ENCODE measurements at regions not wholly inside any gene's neighbourhood (a gene's known extent, or its start where the extent isn't known, plus 50 kb on each side); places are given as distances from the start of the nearest gene placed in this dataset.

DNA sequence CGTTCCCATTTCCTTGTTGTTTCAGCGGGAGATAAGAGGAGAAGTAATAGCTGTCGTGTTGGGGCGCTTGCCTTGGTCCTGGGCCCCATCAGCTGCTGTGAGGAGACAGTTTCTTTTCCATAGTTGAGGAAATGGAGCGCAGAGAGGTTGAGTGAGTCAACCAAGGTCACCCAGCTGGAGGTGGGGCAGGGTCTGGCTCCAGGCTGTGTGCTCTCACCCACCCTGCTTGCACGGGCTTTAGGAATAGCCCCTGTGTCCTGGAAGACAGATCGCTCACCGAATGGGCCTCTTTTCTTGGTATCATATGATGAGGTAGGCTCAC, 165.7 kb upstream of the RTL1 start:
- no peak for DNase-seq

DNA sequence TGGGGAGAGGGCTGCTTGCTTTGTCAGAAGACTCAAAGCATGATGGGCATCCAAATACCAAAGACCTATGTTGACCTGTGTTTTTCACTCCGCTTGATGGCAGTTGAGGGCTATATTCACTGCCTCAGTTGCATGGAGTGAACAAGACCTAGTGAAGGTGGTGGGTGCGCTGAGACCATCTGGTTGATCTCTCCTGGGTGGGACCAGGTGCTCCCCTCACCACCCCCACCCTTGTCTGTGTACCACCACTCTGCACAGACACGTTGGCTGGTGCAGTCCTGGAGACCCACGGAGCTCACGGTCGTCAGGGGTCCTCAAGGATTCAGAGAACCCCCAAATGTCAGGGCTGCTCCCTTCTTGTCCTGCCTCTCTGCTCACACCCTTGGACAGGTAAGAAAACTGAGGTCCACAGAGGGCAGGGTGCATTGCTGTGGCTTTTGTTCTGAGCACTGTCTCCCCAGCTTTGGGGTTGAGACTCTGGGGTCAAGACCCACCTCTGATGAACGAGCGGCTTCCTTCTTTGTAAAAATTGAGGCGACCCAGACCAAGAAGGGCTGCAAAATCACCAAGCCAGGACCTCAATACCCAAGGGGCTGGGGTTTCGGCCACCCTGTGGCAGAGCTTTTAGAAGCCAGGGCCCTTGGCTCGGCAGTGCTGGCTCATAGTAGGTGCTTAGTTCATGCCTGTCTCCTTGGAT, 166.3 kb upstream of the RTL1 start:
- no peak for DNase-seq

DNA sequence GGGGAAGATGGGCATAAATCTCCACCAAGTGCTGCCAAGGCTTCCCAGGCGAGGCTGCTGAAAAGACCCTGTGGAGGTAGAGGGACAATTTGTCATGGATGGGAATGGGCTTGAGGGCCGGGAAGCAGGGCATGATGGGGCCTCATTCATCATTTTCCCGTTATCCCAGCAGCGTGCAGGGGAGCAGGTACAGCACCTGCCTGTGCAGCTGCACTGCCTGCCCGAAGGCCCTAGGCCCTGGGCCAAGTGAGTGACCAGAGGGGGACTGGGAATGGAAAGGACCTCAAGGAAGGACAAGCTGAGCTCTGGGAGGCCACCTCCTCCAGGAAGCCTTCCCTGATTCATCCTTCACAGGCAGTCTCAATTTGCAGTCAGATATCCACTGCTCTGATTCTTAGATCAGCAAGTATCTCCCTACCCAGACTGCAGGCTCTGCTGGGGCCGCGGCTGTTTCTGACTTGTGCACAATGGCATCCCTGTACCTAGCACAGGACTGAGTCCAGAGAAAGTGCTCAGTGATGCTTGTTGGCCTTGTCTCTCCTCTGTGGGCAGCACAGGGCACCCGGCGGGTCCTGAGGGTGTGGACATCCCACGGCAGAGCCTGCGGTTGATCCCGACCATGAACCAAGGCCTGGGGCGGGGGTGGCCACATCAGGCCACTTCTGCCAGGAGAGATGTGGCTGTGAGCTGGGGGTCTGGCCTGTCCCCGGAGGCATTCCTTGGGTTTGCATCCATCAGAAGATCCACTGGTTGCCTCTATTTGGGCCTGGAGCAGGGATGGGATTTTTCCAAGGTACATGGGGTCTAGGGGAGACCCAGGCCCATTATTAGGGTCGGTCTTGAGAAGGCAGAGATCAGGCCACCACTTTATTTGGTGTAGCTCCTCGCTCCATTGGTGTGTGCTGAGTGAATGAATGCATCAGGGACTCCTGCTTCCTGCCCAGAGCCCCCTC, 167.3 kb upstream of the RTL1 start:
- DNase-seq = no peak

DNA sequence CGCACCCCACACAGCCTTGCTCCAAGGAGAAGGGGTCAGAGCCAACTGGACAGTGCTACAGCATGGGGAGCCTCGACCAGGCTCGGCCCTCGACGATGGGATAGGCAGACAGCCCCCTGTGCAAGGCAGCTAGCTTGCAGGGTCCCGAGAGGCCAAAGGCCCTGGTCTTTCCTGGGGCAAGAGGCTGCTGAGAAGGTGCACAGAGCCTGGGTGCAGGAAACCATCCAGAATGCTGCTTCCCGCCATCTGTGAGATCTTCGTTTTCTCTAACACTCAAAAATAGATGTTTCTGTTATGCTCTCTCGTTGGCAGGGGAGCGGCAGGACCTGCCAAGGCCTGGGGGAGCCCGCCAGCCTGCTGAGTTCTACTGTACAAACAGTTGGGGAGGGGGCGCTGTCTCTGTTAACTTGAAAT, 168.0 kb upstream of the RTL1 start:
- DNase-seq = no peak

DNA sequence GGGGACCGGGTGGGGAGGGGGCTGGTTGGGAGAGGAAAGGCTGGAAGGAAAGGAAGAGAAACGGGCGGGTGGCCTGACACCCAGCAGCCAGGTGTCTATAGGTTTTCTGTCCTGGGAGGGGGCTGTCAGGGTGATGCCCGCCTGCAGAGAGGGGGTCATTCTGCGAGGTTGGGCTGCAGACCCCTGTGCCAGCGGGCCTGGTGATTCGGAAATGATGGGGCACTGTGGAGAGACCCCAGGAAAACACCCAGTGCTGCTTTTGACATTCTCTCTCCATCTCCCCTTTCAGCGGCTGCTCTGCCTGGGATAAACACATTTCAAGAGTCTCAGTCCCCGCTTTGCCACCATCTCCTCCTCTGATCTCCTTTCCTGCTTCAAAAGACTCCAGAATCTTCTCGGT, 168.5 kb upstream of the RTL1 start:
- no peak for DNase-seq

DNA sequence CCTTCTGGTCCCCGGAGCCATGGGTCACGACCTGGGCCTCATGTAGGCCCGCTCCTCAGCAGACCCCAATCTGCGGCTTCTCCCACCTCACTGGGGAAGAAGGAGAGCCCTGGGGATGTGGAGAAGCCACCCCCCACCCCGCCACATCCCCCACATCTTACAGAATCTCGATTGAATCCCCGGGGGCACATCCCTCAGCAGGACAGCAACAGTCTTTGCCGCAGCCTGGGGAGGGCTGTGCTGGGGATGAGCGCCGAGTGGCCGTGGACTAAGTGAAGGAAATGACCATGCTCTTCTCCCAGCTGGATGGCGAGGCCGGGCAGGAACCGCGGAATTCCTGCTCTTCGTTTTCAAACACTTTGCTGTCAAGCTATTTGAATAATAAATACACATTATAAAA, 169.0 kb upstream of the RTL1 start:
- DNase-seq = no peak

DNA sequence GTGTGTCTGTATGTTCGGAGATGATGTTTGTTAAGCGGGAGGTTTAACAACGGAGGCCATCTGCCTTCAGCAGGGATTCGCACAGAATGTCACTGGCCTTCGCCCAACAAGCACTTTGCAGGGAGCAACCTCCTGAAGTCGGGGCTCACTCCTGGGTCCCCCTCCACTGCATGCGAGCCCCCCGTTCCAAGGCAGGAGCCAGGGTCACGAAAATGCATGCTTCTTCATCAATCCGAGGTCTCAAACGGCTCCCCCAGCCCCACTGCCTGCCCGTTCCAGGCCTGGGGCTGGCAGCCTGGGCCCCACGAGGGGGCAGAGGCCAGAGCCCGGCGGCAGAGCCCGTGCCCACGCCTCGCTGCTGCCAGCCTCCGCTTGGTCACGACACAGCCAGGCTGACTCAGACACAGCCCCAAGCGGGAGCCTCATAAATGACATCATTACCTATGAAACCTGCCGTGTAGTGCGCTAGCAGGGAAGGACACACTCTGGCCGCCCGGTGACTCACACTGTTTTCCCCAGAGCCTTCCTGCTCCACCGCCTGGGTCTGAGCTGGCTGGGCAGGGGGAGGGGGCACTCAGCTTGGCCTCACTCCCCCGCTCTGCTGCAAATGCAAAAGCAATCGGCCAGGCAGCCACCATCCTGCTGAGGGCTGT, 169.5 kb upstream of the RTL1 start:
- DNase-seq = no peak

DNA sequence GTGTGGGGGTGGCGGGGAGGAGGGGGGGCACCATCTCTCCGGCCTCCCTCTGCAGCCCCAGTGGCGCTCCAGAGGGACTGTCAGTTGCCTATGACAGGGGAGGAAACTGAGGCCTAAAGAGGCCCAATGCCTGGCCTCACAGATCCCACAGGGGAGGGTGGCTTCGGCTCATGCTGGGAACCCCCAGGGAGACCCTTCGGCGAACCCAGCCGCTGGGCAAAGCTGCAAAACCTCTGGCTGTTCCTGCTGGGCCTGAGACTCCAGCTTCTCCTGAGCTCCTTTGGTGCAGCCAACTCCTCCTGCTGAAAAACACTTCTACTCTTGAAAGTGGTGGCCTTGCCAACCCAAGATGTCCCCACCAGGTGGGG, 170.1 kb upstream of the RTL1 start:
- DNase-seq = no peak

DNA sequence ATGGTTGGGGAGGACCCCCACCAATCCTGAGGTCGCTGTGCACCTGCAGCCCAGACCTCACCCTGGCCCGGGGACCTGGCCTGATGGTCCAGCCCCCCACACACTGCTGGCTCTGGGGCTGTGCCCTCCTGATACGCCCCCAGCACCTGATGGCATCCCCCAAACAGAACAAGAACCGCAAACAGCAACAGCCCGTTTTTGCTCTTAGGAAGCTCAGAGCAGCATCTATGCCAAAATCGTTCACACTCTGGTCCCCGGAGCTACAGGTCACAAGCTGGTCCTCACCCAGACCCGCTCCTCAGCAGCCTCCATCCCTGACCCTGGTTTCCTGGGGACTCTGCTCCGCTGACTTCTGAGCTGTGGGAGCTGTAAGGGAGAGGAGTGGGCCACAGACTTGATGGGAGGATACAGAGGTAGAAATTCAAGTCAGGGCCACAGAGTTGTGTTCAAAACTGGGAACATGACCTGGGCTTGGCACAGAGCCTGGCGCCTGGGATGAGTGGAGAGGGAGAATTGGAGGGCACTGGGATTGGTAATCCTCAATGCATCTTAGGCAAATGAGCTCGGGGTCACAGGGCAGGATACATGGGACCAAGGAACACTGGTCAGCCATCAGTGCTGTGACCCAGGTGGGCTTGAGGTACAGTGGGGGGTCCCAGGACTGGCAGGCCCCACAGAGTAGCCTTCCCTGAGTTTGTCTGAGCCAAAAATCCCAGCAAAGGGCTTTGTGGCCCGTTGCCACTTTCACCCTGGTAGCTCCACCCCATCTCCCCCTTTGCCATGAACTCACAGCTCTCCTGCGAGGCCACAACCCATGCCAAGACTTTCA, 170.9 kb upstream of the RTL1 start:
- no peak for DNase-seq

DNA sequence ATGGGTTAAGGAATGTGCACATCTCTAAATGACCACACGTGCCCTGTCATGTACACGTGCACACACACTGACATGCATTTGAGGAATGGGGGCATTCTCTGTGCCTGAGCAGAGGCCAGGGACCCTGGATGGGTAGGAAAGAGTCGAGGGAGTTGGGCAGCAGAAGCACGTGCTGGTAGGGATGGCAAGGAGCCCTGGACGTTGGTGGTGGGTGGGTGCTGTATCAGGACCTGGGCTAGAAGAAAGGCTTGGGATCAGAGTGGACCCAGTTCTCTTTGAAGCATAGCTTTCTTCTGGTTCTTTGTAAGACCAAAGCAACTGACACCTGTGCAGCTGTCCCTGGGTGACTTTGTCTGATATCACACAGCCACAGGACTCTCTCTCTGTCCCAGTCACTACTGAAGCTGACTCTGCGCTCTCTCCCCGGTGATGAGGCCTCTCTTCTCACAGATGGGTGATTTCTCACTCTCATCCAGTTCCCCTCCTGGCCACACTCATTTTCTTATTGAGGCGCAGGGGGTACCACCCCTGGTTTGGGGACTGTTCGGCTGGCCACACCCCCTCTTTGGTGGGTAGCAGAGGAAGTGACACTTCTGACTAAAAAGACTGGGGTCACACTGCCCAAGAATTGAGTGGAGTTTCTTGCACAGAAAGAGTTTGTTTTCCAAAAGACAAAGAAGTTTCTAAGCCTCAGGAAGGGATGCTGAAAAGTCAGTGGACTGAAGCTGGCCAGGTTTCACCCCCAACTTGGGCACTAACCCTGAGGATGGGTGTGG, 171.7 kb upstream of the RTL1 start:
- DNase-seq = no peak

DNA sequence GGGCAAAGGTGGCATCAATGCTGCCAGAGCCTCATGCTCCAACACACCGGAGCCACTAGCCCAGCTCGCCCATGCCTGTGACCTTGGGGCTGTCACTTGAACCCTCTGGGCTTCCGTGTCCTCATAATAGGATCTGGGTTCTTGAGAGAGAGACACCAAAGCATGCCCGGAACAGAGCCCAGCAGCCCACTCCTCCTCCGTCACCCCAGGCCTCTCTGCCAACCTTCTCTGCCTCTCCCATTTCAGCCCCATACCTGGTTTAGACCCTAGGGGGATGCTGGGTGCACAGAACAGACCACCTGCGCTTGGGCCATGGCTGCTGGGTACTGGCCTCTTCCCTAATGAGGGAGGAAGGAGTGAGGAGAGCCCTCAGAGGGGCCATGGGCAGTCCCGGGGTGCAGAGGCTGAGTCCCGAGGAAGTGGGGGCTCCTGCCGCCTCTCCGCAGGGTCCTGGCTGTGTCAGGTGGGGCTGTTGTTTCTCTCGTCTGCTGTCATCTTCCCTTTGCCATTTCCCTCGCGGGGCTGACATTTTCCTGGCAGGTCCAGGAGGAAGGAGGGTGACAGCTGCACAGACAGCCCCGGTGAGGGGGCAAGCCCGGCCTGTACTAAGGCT, 172.4 kb upstream of the RTL1 start:
- no peak for DNase-seq

DNA sequence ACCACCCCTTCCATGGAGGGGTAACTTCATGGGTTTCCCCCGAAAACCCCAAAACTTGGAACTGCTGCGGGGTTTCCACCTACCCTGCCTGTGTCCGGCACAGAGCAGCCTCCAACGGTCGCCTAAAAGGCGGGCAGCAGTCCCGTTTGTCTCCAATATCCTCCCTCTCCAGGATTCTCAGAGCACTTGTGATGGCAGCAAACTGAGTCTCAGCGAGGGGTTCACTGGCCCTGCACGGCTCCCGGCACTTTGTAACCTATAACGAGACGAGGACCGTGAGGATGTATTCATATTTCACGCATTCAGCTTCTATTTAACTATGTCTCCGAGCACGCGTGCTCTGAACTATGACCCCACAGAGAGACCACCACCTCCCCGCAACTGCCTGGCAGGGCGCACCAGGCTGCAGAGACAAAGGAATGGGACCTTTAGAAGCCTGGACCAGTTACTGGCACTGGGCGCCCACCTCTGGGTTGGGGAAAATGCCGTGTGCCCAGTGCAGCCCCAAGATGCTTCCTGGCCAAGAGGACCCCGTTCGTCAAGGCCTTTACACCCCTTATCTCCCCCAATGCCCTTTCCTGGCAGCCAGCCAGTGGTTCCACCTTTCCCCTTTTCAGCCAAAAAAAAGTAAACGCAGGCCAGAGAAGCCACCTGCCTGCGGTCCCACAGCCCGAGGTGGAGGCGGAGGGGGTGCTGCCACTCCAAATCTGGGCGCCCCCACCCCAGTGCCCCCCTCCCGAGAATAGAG, 173.1 kb upstream of the RTL1 start:
- DNase-seq = no peak

DNA sequence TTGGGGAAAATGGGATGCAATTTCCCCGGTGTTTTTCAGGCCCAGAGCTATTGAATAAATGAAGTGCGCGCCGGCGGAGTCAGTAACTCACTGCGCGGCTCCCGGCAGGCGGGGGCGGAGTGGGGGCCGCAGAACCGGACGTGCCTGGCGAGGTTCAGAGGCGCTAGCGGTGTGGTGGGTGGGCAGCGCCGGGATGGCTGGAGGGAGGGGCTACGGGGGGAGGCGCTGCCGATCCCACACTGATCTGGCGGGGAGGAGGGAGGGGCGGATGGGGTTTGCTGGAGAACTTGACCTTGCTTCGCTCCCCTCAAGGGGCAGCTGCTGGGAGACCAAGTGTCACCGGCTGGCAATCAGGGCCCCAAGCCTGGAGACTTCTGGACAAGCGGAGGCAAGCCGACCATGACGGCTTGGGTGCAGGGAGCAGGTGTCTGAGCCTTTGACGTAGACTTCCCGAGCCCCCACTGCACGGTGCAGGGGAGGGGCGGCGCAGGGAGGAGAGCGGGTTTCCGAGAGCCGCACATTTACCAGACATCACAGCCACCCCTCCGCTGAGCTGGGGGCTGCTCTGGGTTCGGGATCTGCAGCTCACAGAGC, 174.1 kb upstream of the RTL1 start:
- no peak for DNase-seq

DNA sequence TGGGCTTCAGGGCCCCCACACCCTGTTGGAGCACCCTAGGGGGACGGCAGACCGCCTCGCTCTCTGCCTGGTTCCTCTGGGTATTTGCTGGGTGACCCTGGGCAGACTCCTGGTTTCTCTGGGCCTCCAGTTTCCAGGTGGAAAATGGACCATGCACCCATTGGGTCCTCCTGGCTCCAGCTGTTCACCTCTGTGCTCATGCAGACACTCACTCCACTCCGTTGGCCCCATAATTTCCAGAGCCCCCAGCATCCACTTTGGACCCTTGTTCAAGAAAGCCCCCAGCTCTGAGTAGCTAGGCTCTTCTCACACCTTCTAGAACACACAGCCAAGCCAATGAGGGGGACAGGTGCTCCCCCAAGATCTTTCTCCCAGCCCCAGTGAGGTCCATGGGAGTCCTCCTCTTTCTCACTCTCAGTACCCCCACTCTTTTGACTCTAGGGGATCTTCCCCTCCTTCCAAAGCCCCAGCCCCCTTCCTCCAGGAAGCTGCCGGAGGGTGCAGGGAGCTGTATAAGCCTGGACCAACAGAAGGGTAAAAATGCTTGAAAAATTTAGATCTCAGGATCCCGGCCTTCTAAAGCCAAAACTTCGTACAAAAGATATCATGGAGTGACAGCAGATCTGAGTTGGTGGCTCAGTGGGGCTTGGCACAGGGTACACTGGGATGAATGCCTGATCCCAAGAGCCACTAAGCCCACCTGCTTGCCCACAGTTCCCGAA, 174.8 kb upstream of the RTL1 start:
- DNase-seq = no peak

DNA sequence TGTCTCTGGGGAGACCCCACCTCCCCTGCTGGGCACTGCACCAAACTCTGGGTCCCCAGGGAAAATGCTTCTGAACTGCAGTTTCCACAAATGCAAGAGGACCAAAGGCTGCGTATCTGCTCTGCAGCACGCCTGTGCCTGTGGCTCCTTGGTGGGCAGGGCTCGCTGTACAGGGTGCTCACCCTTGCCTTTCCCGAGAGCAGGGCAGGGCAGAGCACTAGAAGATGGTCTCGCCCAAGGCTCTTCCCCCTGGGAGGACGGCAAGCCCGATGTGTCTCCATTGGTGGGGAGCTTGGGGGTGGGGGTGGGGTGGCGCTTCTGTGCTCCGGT, 175.3 kb upstream of the RTL1 start:
- DNase-seq = no peak

DNA sequence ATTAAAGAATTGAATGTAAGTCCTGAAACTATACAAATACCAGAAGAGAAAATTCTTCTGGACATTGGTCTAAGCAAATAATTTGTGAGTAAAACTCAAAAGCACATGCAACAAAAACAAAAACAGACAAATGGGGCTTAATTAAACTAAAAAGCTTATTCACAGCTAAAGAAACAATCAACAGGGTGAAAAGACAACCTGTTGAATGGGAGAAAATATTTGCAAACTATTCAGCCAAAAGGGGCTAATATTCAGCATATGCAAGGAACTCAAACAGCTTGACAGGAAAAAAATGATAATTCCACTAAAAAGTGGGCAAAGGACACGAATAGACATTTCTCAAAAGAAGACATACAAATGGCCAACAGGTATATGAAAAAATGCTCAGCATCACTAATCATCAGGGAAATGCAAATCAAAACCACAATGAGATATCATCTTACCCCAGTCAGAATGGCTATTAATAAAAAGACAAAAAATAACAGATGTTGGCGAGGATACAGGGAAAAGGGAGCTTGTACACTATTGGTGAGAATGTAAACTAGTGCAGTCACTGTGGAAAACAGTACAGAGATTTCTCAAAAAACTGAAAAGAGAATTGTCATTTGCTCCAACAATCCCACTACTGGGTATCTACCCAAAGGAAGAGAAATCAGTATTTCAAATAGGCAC, 177.5 kb upstream of the RTL1 start:
- DNase-seq = no peak

DNA sequence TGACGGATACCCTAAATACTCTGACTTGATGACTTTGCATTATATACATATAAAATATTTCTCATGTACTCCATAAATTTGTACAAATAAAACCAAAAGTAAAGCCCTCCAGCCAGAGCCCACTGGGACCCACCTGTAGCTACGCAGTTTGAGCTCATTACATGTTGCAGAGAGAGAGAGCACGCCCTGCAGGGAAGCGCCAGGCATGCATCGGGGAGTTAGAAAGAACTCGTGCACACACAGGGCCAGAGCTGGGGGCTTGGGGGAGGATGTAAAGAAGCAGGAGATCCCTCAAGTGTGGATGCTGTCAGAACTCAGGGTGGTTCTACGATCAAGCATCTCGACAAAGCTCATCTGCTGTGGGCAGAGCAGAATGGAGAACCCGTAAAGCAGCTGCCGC, 178.5 kb upstream of the RTL1 start:
- DNase-seq = no peak

DNA sequence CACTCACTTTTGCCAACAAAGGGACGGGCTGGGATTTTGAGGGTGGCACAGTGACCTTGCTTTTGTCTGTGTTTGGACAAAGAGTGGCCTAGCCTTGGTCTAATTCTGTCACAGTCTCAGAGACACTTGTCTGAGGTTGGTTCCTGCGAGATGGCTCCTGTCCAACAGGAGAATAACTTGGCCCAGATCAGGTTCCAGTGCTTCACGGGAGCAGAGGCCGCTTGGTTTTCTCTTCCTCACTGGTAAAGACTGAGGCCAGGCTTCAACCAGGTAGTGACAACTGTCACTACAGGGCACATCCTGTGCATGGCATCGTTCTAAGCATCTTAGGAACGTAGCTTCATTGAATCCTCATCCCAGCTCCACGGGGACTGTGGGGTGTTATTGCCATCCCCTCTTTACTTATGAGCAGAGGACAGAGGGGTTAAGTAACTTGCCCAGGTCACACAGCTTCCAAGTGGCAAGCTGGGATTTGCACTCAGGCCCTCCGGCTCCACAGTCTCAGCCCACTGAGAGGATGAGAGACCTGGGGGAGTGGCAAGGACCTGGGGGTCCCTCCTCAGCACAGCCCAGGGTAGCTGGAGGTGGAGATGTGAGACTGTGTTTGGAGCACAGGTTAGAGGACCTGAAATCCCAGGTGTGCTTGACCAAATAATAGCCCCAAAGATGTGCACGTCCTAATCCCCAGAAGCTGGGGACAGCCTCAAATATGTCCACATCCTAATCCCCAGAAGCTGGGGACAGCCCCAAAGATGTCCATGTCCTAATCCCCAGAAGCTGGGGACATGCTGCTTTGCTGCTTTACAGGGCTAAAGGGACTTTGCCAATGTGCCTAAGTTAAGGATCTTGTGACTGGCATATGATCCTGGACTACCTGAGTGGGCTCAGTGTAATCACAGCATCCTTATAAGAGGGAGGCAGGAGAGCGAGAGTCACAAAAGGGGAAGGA, 179.2 kb upstream of the RTL1 start:
- no peak for DNase-seq
